ENCODE measurements at regions not wholly inside any gene's neighbourhood (a gene's known extent, or its start where the extent isn't known, plus 50 kb on each side); places are given as distances from the start of the nearest gene placed in this dataset.

- DNase-seq: no peak
- intact Hi-C loops (cut with DNase I): no loop called here
- 68 to 72% methylated on average over 8 of the region's 8 CpGs for WGBS, 2 donors
Observed at GRCh38 chr20:41887500-41887899, 269.3 kb upstream of the CHD6 start.

GRCh38 chr20:41881466-41882046 is 263.4 kb upstream of the CHD6 start:
- H3K4me1 ChIP-seq (ENCODE audit: control insufficient read depth in 1 of 2, insufficient read depth in 2 of 2, low read length in 2 of 2): no peaks in the 10 kb centered on the region
- intact Hi-C loops (cut with DNase I): no loop called here
- no peak for DNase-seq
- H3K36me3 ChIP-seq (ENCODE audit: control insufficient read depth in 1 of 2, insufficient read depth in 2 of 2, low read length in 1 of 2): no peaks in the 10 kb centered on the region
- 78 to 86% methylated on average over 1 of the region's 1 CpG for WGBS, 2 donors
- H3K9me3 ChIP-seq (ENCODE audit: control insufficient read depth, low read length): no peaks in the 10 kb centered on the region
- peaks cover 0 to 1% of the 10 kb centered on the region in 2 donors for H3K27me3 ChIP-seq (ENCODE audit: control insufficient read depth in 1 of 2, insufficient read depth in 2 of 2, low read length in 1 of 2)
- ATAC-seq (ENCODE audit: low FRiP score): no peak
- H3K27ac ChIP-seq (ENCODE audit: low read depth in 1 of 2, low read length in 2 of 2): no peak overlapping the region
- H3K4me3 ChIP-seq (ENCODE audit: low read length in 2 of 2): no peak overlapping the region

More at GRCh38 chr20:41887500-41887899, 269.3 kb upstream of the CHD6 start:
- Histone ChIP-seq H3K4me3 (ENCODE audit: low read length in 2 of 2) (no peak overlapping the region), H3K27me3 (ENCODE audit: control insufficient read depth in 1 of 2, insufficient read depth in 2 of 2, low read length in 1 of 2) (peaks cover 0 to 1% of the 10 kb centered on the region in 2 donors), H3K27ac (ENCODE audit: low read depth in 1 of 2, low read length in 2 of 2) (no peak overlapping the region), H3K36me3 (ENCODE audit: control insufficient read depth in 1 of 2, insufficient read depth in 2 of 2, low read length in 1 of 2) (no peaks in the 10 kb centered on the region), H3K9me3 (ENCODE audit: control insufficient read depth, low read length) (peaks cover 1% of the 10 kb centered on the region), H3K4me1 (ENCODE audit: control insufficient read depth in 1 of 2, insufficient read depth in 2 of 2, low read length in 2 of 2) (no peaks in the 10 kb centered on the region)
- ATAC-seq (ENCODE audit: low FRiP score): no peak

- intact Hi-C loops (cut with DNase I): no loop called here
- 35 to 40% methylated on average over 2 of the region's 2 CpGs for WGBS, 2 donors
- Histone ChIP-seq H3K27me3 (ENCODE audit: control insufficient read depth in 1 of 2, insufficient read depth in 2 of 2, low read length in 1 of 2) (no peaks in the 10 kb centered on the region), H3K4me3 (ENCODE audit: low read length in 2 of 2) (no peak overlapping the region), H3K9me3 (ENCODE audit: control insufficient read depth, low read length) (no peaks in the 10 kb centered on the region), H3K27ac (ENCODE audit: low read depth in 1 of 2, low read length in 2 of 2) (no peak overlapping the region), H3K4me1 (ENCODE audit: control insufficient read depth in 1 of 2, insufficient read depth in 2 of 2, low read length in 2 of 2) (no peaks in the 10 kb centered on the region), H3K36me3 (ENCODE audit: control insufficient read depth in 1 of 2, insufficient read depth in 2 of 2, low read length in 1 of 2) (no peaks in the 10 kb centered on the region)
- DNase-seq (no peak), ATAC-seq (ENCODE audit: low FRiP score) (no peak)
Observed at GRCh38 chr20:41879123-41879522, 260.9 kb upstream of the CHD6 start.

GRCh38 chr20:41877911-41878310 is 259.7 kb upstream of the CHD6 start:
- 80% methylated on average over 4 of the region's 4 CpGs for WGBS, 2 donors
- H3K9me3 ChIP-seq (ENCODE audit: control insufficient read depth, low read length): no peaks in the 10 kb centered on the region
- no peak overlapping the region for H3K4me3 ChIP-seq (ENCODE audit: low read length in 2 of 2)
- H3K27ac ChIP-seq (ENCODE audit: low read depth in 1 of 2, low read length in 2 of 2): no peak overlapping the region
- no peak for DNase-seq
- H3K36me3 ChIP-seq (ENCODE audit: control insufficient read depth in 1 of 2, insufficient read depth in 2 of 2, low read length in 1 of 2): no peaks in the 10 kb centered on the region
- intact Hi-C loops (cut with DNase I): no loop called here
- no peak for ATAC-seq (ENCODE audit: low FRiP score)
- no peaks in the 10 kb centered on the region for H3K4me1 ChIP-seq (ENCODE audit: control insufficient read depth in 1 of 2, insufficient read depth in 2 of 2, low read length in 2 of 2)
- H3K27me3 ChIP-seq (ENCODE audit: control insufficient read depth in 1 of 2, insufficient read depth in 2 of 2, low read length in 1 of 2): no peaks in the 10 kb centered on the region

GRCh38 chr20:41874658-41875057 is 256.5 kb upstream of the CHD6 start:
- no peaks in the 10 kb centered on the region for H3K36me3 ChIP-seq (ENCODE audit: control insufficient read depth in 1 of 2, insufficient read depth in 2 of 2, low read length in 1 of 2)
- no peak overlapping the region for H3K27ac ChIP-seq (ENCODE audit: low read depth in 1 of 2, low read length in 2 of 2)
- 68 to 70% methylated on average over 1 of the region's 1 CpG for WGBS, 2 donors
- no peaks in the 10 kb centered on the region for H3K9me3 ChIP-seq (ENCODE audit: control insufficient read depth, low read length)
- no peak overlapping the region for H3K4me3 ChIP-seq (ENCODE audit: low read length in 2 of 2)
- ATAC-seq (ENCODE audit: low FRiP score) (no peak), DNase-seq (no peak)
- intact Hi-C loops (cut with DNase I): no loop called here
- H3K27me3 ChIP-seq (ENCODE audit: control insufficient read depth in 1 of 2, insufficient read depth in 2 of 2, low read length in 1 of 2): no peaks in the 10 kb centered on the region
- no peaks in the 10 kb centered on the region for H3K4me1 ChIP-seq (ENCODE audit: control insufficient read depth in 1 of 2, insufficient read depth in 2 of 2, low read length in 2 of 2)

- DNase-seq: no peak
- H3K36me3 ChIP-seq (ENCODE audit: control insufficient read depth in 1 of 2, insufficient read depth in 2 of 2, low read length in 1 of 2): no peaks in the 10 kb centered on the region
- no peak overlapping the region for H3K4me3 ChIP-seq (ENCODE audit: low read length in 2 of 2)
- no peak for ATAC-seq (ENCODE audit: low FRiP score)
- H3K4me1 ChIP-seq (ENCODE audit: control insufficient read depth in 1 of 2, insufficient read depth in 2 of 2, low read length in 2 of 2): no peaks in the 10 kb centered on the region
- no peaks in the 10 kb centered on the region for H3K9me3 ChIP-seq (ENCODE audit: control insufficient read depth, low read length)
- WGBS, 2 donors: 65 to 69% methylated on average over 4 of the region's 4 CpGs
- no peaks in the 10 kb centered on the region for H3K27me3 ChIP-seq (ENCODE audit: control insufficient read depth in 1 of 2, insufficient read depth in 2 of 2, low read length in 1 of 2)
- intact Hi-C loops (cut with DNase I): no loop called here
- no peak overlapping the region for H3K27ac ChIP-seq (ENCODE audit: low read depth in 1 of 2, low read length in 2 of 2)
Observed at GRCh38 chr20:41872930-41873329, 254.8 kb upstream of the CHD6 start.

- intact Hi-C loops (cut with DNase I): no loop called here
- Histone ChIP-seq H3K27me3 (ENCODE audit: control insufficient read depth in 1 of 2, insufficient read depth in 2 of 2, low read length in 1 of 2) (no peaks in the 10 kb centered on the region), H3K9me3 (ENCODE audit: control insufficient read depth, low read length) (no peaks in the 10 kb centered on the region), H3K36me3 (ENCODE audit: control insufficient read depth in 1 of 2, insufficient read depth in 2 of 2, low read length in 1 of 2) (no peaks in the 10 kb centered on the region), H3K27ac (ENCODE audit: low read depth in 1 of 2, low read length in 2 of 2) (no peak overlapping the region), H3K4me3 (ENCODE audit: low read length in 2 of 2) (no peak overlapping the region), H3K4me1 (ENCODE audit: control insufficient read depth in 1 of 2, insufficient read depth in 2 of 2, low read length in 2 of 2) (no peaks in the 10 kb centered on the region)
- DNase-seq (no peak), ATAC-seq (ENCODE audit: low FRiP score) (no peak)
- 47 to 56% methylated on average over 3 of the region's 3 CpGs for WGBS, 2 donors
Observed at GRCh38 chr20:41870869-41871462, 252.8 kb upstream of the CHD6 start.

- H3K27me3 ChIP-seq (ENCODE audit: control insufficient read depth in 1 of 2, insufficient read depth in 2 of 2, low read length in 1 of 2): no peaks in the 10 kb centered on the region
- DNase-seq (no peak), ATAC-seq (ENCODE audit: low FRiP score) (no peak)
- H3K4me1 ChIP-seq (ENCODE audit: control insufficient read depth in 1 of 2, insufficient read depth in 2 of 2, low read length in 2 of 2): no peaks in the 10 kb centered on the region
- intact Hi-C loops (cut with DNase I): no loop called here
- H3K36me3 ChIP-seq (ENCODE audit: control insufficient read depth in 1 of 2, insufficient read depth in 2 of 2, low read length in 1 of 2): no peaks in the 10 kb centered on the region
- H3K9me3 ChIP-seq (ENCODE audit: control insufficient read depth, low read length): no peaks in the 10 kb centered on the region
- WGBS, 2 donors: 60 to 64% methylated on average over 2 of the region's 2 CpGs
- no peak overlapping the region for H3K27ac ChIP-seq (ENCODE audit: low read depth in 1 of 2, low read length in 2 of 2)
- H3K4me3 ChIP-seq (ENCODE audit: low read length in 2 of 2): no peak overlapping the region
Observed at GRCh38 chr20:41869261-41869660, 251.1 kb upstream of the CHD6 start.

- no peak for ATAC-seq (ENCODE audit: low FRiP score)
- intact Hi-C loops (cut with DNase I): no loop called here
- WGBS, 2 donors: 74 to 77% methylated on average over 3 of the region's 3 CpGs
Observed at GRCh38 chr20:41865938-41866337, 247.8 kb upstream of the CHD6 start.

More at GRCh38 chr20:41865938-41866337, 247.8 kb upstream of the CHD6 start:
- no peak overlapping the region for H3K27ac ChIP-seq (ENCODE audit: low read depth in 1 of 2, low read length in 2 of 2)
- H3K9me3 ChIP-seq (ENCODE audit: control insufficient read depth, low read length): no peaks in the 10 kb centered on the region
- no peaks in the 10 kb centered on the region for H3K4me1 ChIP-seq (ENCODE audit: control insufficient read depth in 1 of 2, insufficient read depth in 2 of 2, low read length in 2 of 2)
- no peaks in the 10 kb centered on the region for H3K27me3 ChIP-seq (ENCODE audit: control insufficient read depth in 1 of 2, insufficient read depth in 2 of 2, low read length in 1 of 2)
- DNase-seq: no peak
- no peak overlapping the region for H3K4me3 ChIP-seq (ENCODE audit: low read length in 2 of 2)
- H3K36me3 ChIP-seq (ENCODE audit: control insufficient read depth in 1 of 2, insufficient read depth in 2 of 2, low read length in 1 of 2): no peaks in the 10 kb centered on the region

All from aorta (tissue), 5 donors.